ENCODE measurements at regions not wholly inside any gene's neighbourhood (a gene's known extent, or its start where the extent isn't known, plus 50 kb on each side); places are given as distances from the start of the nearest gene placed in this dataset.

GRCh38 chr6:150666071-150666470 lies 66.4 kb downstream of the PLEKHG1 start:
- Histone ChIP-seq H2BK15ac (ENCODE audit: low read length) (no peak overlapping the region), H4K5ac (ENCODE audit: insufficient read length, low read depth, low read length) (no peak overlapping the region), H3K79me2 (ENCODE audit: control insufficient read depth in 1 of 2, insufficient read depth in 2 of 2, low read length in 2 of 2) (no peaks in the 10 kb centered on the region), H3K27me3 (replicated peaks in 1 of 4; ENCODE audit: control insufficient read depth in 3 of 4, extremely low read depth in 1 of 4, insufficient read depth in 3 of 4, low read length in 3 of 4) (no peaks in the 10 kb centered on the region), H2BK120ac (replicated peaks; ENCODE audit: low read depth, low read length) (no peak overlapping the region), H3K4me3 (ENCODE audit: extremely low read depth in 1 of 4, insufficient read depth in 2 of 4, low read depth in 3 of 4, low read length in 4 of 4) (no peak overlapping the region), H3K9ac (replicated peaks in 1 of 4; ENCODE audit: extremely low read depth in 1 of 4, low read depth in 3 of 4, low read length in 3 of 4) (no peak overlapping the region), H2AFZ (ENCODE audit: low read length) (no peak overlapping the region), H3K4ac (replicated peaks; ENCODE audit: insufficient read length, low read depth, low read length) (no peak overlapping the region), H3K36me3 (ENCODE audit: control insufficient read depth in 2 of 4, insufficient read depth in 4 of 4, low read length in 3 of 4) (no peaks in the 10 kb centered on the region), H3K14ac (ENCODE audit: insufficient read length) (no peak overlapping the region), H3K4me2 (ENCODE audit: insufficient read depth in 1 of 2, low read depth in 2 of 2, low read length in 2 of 2) (no peak overlapping the region), H2BK12ac (ENCODE audit: low read depth, low read length) (no peak overlapping the region), H3K23me2 (ENCODE audit: low read depth, low read length) (no peaks in the 10 kb centered on the region), H3K23ac (ENCODE audit: insufficient read length) (no peak overlapping the region), H3K56ac (replicated peaks; ENCODE audit: insufficient read length, low read depth, low read length) (no peak overlapping the region), H3K18ac (ENCODE audit: extremely low read depth, low read length) (no peak overlapping the region), H2AK5ac (ENCODE audit: low read depth, low read length) (no peak overlapping the region), H2BK5ac (ENCODE audit: low read depth, low read length) (no peak overlapping the region), H3K4me1 (replicated peaks in 1 of 4; ENCODE audit: control insufficient read depth in 3 of 4, insufficient read depth in 4 of 4, low read length in 3 of 4) (no peaks in the 10 kb centered on the region), H3K79me1 (ENCODE audit: low read depth, low read length) (no peaks in the 10 kb centered on the region), H3K27ac (ENCODE audit: low read depth, low read length) (no peak overlapping the region), H4K8ac (ENCODE audit: extremely low read depth, insufficient read depth, low read length) (no peak overlapping the region), H3K9me3 (ENCODE audit: insufficient read depth in 2 of 2, low read depth in 1 of 2, low read length in 1 of 2) (no peaks in the 10 kb centered on the region), H4K20me1 (replicated peaks in 1 of 2; ENCODE audit: control insufficient read depth in 1 of 2, insufficient read depth in 2 of 2, low read length in 2 of 2) (no peaks in the 10 kb centered on the region), H2BK20ac (ENCODE audit: low read length) (no peak overlapping the region), H4K91ac (replicated peaks; ENCODE audit: insufficient read length, low read length) (no peak overlapping the region)
- WGBS, 2 experiments (ENCODE audit: extremely low coverage in 1 of 2, insufficient coverage in 1 of 2, insufficient read length in 1 of 2, insufficient replicate concordance in 2 of 2, low coverage in 1 of 2, low lambda C conversion rate in 2 of 2, missing lambda C conversion rate in 1 of 2), result 96% methylated on average over 5 of the region's 5 CpGs; no CpG with 5 or more reads in 1 of the 2 experiments
- no peak for FAIRE-seq
- DNase-seq (ENCODE audit: low read depth in 1 of 2, low spot score in 2 of 2), result no peak
- TF ChIP-seq KDM1A (IDR thresholded peaks at IDR 0.05; ENCODE audit: borderline replicate concordance, low read length) (no peak), ZNF274 (IDR thresholded peaks at IDR 0.05; ENCODE audit: borderline replicate concordance, extremely low read depth, low read length) (no peak), BACH1 (IDR thresholded peaks at IDR 0.05; ENCODE audit: low read length) (no peak), SRF (IDR thresholded peaks at IDR 0.05; ENCODE audit: low read depth, low read length) (no peak), POU5F1 (IDR thresholded peaks at IDR 0.05; ENCODE audit: low read depth, low read length) (no peak), HDAC6 (IDR thresholded peaks at IDR 0.05; ENCODE audit: low read depth, low read length) (no peak), POLR2AphosphoS5 (IDR thresholded peaks at IDR 0.05; ENCODE audit: low read depth, low read length) (no peak)
- ChIA-PET CTCF (ENCODE audit: partially characterized antibody) (interaction anchor here (0.8 to 1.0 kb wide), 2 partner anchors 9 to 248 kb away, joined by 3 read pairs; no protein-coding TSS in a partner anchor), POLR2A (ENCODE audit: partially characterized antibody) (no interaction called here)

Data from H1 (cell line).